ENCODE measurements at regions not wholly inside any gene's neighbourhood (a gene's known extent, or its start where the extent isn't known, plus 50 kb on each side); places are given as distances from the start of the nearest gene placed in this dataset.

GRCh38 chr4:67256388-67257043, 288.8 kb downstream of the CENPC start:
- BruUV-seq (replicated peaks), result no TSS peak
- ChIA-PET CTCF (no interaction called here), POLR2A (no interaction called here)
- TF ChIP-seq TCF7L2 (IDR thresholded peaks at IDR 0.05; ENCODE audit: low read depth, low read length) (no peak), CTCF (IDR thresholded peaks at IDR 0.05) (no peak), POLR2AphosphoS5 (IDR thresholded peaks at IDR 0.05; ENCODE audit: low read depth, low read length) (no peak), REST (IDR thresholded peaks at IDR 0.05; ENCODE audit: insufficient read depth in 1 of 2, low read depth in 2 of 2, low read length in 1 of 2) (no peak), SIN3A (IDR thresholded peaks at IDR 0.05; ENCODE audit: borderline replicate concordance, insufficient read depth, low read depth, low read length) (no peak)
- Histone ChIP-seq H3K9me3 (ENCODE audit: control insufficient read depth, insufficient read depth, low read depth, low read length) (no peaks in the 10 kb centered on the region), H3K4me3 (ENCODE audit: low read depth in 2 of 2, low read length in 2 of 2) (no peak overlapping the region), H3K36me3 (ENCODE audit: control insufficient read depth, insufficient read depth, low read length) (no peaks in the 10 kb centered on the region), H3K4me1 (ENCODE audit: control insufficient read depth, insufficient read depth, low read length) (no peaks in the 10 kb centered on the region), H3K27me3 (ENCODE audit: control insufficient read depth, insufficient read depth, low read length) (no peaks in the 10 kb centered on the region), H3K27ac (ENCODE audit: low read length) (no peak overlapping the region)
- intact Hi-C loops (cut with micrococcal nuclease; ENCODE audit: unreplicated experiment) (no loop called here), in situ Hi-C loops (cut with HindIII; ENCODE audit: low pct_unique_long_range_greater_than_20kb, low sequenced_read_pairs) (no loop called here)
- DNase-seq (ENCODE audit: low read depth, low spot score) (no peak), ATAC-seq (no peak)

- Histone ChIP-seq H3K9me3 (ENCODE audit: control insufficient read depth, insufficient read depth, low read depth, low read length) (no peaks in the 10 kb centered on the region), H3K4me3 (ENCODE audit: low read depth in 2 of 2, low read length in 2 of 2) (no peak overlapping the region), H3K27me3 (ENCODE audit: control insufficient read depth, insufficient read depth, low read length) (no peaks in the 10 kb centered on the region), H3K4me1 (ENCODE audit: control insufficient read depth, insufficient read depth, low read length) (no peaks in the 10 kb centered on the region), H3K36me3 (ENCODE audit: control insufficient read depth, insufficient read depth, low read length) (no peaks in the 10 kb centered on the region), H3K27ac (ENCODE audit: low read length) (no peak overlapping the region)
- intact Hi-C loops (cut with micrococcal nuclease; ENCODE audit: unreplicated experiment), result no loop called here
- in situ Hi-C loops (cut with HindIII; ENCODE audit: low pct_unique_long_range_greater_than_20kb, low sequenced_read_pairs), result no loop called here
- ChIA-PET POLR2A (no interaction called here), CTCF (no interaction called here)
- TF ChIP-seq CTCF (IDR thresholded peaks at IDR 0.05) (no peak), POLR2AphosphoS5 (IDR thresholded peaks at IDR 0.05; ENCODE audit: low read depth, low read length) (no peak), TCF7L2 (IDR thresholded peaks at IDR 0.05; ENCODE audit: low read depth, low read length) (no peak)
- BruUV-seq (replicated peaks), result no TSS peak
- ATAC-seq (no peak), DNase-seq (ENCODE audit: low read depth, low spot score) (no peak)
Measured at GRCh38 chr4:67250131-67250896, 295.0 kb downstream of the CENPC start.

Measured in Panc1 (cell line).